HG03565 (cell line): ENCODE measurements at regions not wholly inside any gene's neighbourhood (a gene's known extent, or its start where the extent isn't known, plus 50 kb on each side); places are given as distances from the start of the nearest gene placed in this dataset.

Source experiments
- ATAC-seq: cut with Tn5 transposase; IDR thresholded peaks from one replicate; pipeline ENCODE4 v1.9.1; 2021; ENCODE audit warnings: mild to moderate bottlenecking, moderate library complexity; ENCODE audit not compliant: unreplicated experiment

- no peak for ATAC-seq
Measured at GRCh38 chr15:96087180-96087884, 243.2 kb upstream of the NR2F2 start.

- no peak for ATAC-seq
Measured at GRCh38 chr15:96088650-96089049, 241.8 kb upstream of the NR2F2 start.

DNA sequence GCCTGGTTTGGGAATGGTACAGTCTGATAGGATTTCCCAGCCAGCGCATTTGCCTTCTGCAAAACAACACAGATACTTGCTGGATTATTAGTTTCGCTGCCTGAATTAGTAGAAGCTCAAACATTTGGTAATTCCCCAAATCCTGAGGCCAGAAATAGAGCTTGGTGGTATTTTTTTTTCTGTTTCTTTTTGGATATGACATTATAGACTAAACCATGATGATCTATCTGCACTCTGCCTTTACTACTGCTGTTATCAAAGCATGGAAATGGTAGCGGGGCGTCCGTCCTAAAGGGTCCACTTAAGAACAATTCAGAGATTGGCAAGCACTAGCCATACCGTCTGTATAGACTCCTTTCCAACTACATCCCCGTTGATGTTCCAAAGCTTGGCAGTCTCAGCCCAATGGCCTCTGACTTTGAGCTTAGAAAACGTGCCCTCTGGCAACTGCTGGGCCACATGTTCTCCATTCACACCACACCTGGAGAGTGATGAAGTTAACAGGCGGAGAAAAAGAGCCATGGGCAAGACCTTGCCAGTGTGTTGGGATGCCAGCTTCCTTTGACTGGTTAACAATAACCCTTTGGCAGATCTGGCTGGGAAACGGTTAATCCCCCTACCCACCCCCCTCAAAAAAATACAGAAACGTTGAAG, 241.0 kb upstream of the NR2F2 start:
- ATAC-seq = no peak

GRCh38 chr15:96092186-96092585, 238.3 kb upstream of the NR2F2 start:
- no peak for ATAC-seq

- no peak for ATAC-seq
Measured at GRCh38 chr15:96093063-96093462, 237.4 kb upstream of the NR2F2 start.

- ATAC-seq = no peak
Measured at GRCh38 chr15:96097661-96098060, 232.8 kb upstream of the NR2F2 start.

DNA sequence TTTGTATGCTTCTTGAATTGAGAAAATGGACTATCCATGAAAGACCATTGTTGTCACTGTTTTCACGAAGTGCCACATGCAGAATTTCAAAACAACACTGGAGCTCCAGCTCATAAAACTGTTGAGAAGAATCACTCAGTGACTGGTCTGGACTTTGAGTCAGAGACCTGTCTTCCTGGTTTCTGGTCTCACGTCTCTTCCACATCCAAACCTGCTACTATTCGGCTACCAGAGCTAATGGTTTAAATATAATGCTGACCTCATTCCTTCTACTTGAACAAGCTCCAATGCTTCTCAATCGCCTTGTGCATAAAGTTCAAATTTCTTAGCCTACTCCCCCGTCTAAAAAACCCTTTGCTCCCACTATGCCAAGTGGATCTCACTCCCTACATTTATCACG, 227.9 kb upstream of the NR2F2 start:
- ATAC-seq = no peak

GRCh38 chr15:96106181-96106580, 224.3 kb upstream of the NR2F2 start:
- no peak for ATAC-seq

DNA sequence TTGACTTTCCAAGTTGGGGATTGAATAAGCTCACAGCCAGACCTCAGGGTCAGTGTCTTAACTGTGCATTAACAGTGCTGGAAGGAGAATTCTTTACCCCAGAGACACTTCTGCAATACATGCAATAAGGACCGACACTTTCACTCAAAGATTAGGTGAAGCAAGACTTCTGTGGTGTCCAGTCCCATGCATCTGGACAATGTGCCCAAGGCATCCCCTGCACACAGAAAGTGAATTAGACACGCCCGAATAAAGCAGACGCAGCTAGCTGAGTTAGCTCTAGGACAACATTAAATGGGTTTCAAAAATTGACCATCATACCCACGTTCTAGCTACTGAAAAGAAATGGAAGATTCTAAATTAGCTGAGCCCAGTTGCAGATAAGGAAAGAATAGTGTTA, 223.9 kb upstream of the NR2F2 start:
- no peak for ATAC-seq

DNA sequence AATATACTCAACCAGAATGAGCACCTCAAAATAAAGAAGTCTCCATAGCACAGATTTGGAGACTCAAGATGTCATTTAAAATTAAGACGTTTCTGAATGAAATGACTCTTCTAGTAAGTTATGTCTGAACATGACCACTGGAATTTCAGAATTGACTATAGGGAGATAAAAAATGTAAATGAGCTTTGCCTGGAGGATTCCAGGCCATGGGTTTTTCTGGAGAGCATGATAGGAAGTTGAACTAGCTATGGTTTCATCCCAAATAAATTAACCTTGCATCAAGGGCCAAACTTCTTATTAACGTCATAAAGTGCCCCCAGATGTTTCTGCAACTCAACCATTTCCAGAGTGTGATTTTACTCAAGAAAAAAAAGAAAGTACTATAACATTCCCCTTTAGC, 222.6 kb upstream of the NR2F2 start:
- ATAC-seq = no peak

GRCh38 chr15:96108405-96108804, 222.1 kb upstream of the NR2F2 start:
- ATAC-seq = no peak

- ATAC-seq = no peak
Measured at GRCh38 chr15:96109820-96110219, 220.7 kb upstream of the NR2F2 start.

DNA sequence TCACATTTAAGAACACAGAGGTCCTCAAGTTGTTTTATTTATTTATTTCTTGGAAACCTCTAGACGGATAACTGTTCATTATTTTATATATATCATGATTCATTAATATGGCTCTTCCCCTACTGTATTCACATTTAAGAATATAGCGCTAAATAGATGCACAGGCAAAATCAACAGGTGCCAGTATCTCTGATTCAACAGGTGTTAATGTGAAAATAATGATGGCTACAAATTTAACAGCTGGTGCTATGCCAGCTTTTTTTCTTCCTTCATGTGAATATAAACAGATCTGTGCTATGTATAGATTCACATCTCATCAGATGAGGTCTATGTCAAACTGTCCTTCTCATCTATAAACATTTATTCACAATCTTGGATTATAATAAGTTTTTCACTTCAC, 218.5 kb upstream of the NR2F2 start:
- no peak for ATAC-seq

- peak; percentile 80 for ATAC-seq
Measured at GRCh38 chr15:96115642-96116041, 214.9 kb upstream of the NR2F2 start.

- no peak for ATAC-seq
Measured at GRCh38 chr15:96117270-96117669, 213.2 kb upstream of the NR2F2 start.

- no peak for ATAC-seq
Measured at GRCh38 chr15:96119734-96120133, 210.8 kb upstream of the NR2F2 start.

DNA sequence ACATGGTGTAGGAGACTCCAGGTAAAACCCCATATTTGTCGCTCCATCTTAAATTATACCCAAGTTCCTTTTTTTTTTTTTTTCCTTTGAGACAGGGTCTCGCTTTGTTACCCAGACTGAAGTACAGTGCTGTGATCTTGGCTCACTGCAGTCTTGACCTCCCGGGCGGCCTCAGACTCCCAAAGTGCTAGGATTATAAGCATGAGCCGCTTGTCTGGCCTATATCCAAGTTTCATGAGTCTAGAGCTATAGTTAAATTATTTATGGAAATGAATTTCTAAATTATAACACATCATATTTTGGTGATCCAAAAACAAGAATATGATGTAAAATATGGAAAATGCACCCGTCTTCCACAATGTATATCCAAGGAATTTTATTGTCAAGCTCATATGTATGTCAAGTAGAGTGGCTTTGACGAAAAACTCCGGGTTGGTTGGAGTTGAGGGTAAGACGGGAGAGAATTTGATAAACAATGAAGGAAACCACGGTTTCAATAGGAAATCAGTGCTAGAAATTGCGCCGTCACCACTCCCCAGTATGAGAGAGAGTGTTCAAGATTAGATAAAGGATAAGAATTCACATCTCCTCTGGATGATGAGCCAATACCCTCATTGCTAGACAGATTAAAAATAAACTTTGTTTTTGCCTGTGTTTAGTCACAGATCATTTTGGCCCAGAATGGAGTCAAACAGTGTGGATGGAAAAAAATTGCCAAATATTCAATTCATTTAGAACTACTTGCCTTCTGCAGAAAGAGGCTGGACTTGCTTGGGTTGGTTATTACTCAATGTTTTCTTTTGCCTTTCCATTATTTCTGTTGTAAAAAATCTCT, 209.2 kb upstream of the NR2F2 start:
- ATAC-seq = no peak

DNA sequence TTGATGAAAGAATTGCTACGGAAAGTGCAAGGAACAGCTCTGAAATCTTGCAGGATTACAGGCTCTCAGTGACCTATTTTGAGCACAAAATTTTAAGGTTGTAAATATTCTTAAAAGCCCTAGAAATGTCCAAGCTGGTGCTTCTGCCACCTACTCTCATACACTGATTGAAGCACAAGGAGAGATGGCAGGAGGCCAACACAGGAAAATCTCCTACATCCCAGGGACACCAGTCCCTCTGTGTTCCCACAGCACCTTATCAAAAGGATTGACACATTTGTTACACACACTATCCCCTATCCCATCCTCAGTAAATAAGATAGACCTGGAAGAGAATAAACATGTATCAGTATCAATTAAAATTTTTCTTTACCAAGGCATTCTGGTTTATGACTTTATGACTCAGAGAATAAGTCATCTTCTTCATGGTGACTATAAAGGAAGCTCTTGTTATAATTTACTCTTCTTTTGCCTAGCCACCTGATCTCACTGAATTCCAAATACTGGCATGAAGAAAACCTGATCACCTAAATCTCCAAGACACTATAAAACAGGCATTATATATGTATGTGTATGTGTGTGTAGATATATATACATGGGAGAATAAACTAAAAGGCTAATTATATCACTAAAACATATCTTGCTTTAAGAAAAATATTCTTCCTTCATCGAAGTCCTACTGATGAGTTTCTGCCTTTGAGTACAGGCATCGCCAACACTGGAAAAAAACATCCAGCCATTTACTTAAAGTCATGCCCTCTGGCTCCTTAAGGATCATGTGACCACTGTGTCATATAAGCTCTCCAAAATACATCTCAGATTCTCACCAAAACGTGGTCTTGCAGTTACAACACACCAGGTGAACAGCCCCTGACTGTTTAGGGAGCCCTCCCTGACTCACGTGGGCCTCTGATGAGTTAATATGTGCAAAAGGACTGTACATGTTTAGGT, 208.1 kb upstream of the NR2F2 start:
- ATAC-seq = no peak

- ATAC-seq = no peak
Measured at GRCh38 chr15:96123028-96123400, 207.5 kb upstream of the NR2F2 start.

GRCh38 chr15:96123630-96124187, 206.8 kb upstream of the NR2F2 start:
- no peak for ATAC-seq

GRCh38 chr15:96124436-96124835, 206.1 kb upstream of the NR2F2 start:
- ATAC-seq = no peak
